GM13976 (cell line): ENCODE measurements at regions not wholly inside any gene's neighbourhood (a gene's known extent, or its start where the extent isn't known, plus 50 kb on each side); places are given as distances from the start of the nearest gene placed in this dataset.

Source experiments
- DNase-seq: peaks from one replicate; pipeline ENCODE4 v3.0.0; 2012; ENCODE audit warnings: low spot score
- in situ Hi-C: fragments of 300-500 bp; cut with MboI; formaldehyde crosslinking; loops from one replicate; pipeline ENCODE4 v1.12.0; 2022; ENCODE audit warnings: low sequenced_read_pairs, mixed read lengths, inconsistent platforms; ENCODE audit not compliant: unreplicated experiment
- TF ChIP-seq, protein P1 (sequence below): IDR thresholded peaks from 2 replicates; pipeline ENCODE4 v1.5.1; 2012; ENCODE audit warnings: borderline replicate concordance, mild to moderate bottlenecking; ENCODE audit not compliant: insufficient read depth; ENCODE audit errors: extremely low read depth, missing control alignments, control extremely low read depth

DNA sequence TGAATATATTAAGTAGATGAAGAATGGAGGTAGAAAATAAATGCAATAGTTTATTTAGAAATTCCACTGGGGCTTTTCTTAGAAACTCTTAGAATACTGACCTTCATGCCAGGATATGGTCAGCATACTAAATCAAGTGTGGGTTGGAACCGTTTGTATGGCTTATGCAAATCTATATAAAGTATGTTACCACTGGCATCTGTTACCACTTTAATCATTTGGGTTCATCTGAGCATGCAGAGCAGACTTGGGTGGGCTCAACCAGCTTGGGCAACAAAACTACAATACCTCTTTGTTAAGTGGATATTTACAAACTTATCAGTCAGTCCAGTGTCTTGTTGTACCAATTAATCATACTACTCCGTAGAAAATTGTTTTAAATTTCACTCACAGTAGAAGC lies 125.8 kb downstream of the CRPPA start:
- TF ChIP-seq, protein P1, sequence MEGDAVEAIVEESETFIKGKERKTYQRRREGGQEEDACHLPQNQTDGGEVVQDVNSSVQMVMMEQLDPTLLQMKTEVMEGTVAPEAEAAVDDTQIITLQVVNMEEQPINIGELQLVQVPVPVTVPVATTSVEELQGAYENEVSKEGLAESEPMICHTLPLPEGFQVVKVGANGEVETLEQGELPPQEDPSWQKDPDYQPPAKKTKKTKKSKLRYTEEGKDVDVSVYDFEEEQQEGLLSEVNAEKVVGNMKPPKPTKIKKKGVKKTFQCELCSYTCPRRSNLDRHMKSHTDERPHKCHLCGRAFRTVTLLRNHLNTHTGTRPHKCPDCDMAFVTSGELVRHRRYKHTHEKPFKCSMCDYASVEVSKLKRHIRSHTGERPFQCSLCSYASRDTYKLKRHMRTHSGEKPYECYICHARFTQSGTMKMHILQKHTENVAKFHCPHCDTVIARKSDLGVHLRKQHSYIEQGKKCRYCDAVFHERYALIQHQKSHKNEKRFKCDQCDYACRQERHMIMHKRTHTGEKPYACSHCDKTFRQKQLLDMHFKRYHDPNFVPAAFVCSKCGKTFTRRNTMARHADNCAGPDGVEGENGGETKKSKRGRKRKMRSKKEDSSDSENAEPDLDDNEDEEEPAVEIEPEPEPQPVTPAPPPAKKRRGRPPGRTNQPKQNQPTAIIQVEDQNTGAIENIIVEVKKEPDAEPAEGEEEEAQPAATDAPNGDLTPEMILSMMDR, result no peak
- DNase-seq, result no peak
- in situ Hi-C loops, result no loop called here

DNA sequence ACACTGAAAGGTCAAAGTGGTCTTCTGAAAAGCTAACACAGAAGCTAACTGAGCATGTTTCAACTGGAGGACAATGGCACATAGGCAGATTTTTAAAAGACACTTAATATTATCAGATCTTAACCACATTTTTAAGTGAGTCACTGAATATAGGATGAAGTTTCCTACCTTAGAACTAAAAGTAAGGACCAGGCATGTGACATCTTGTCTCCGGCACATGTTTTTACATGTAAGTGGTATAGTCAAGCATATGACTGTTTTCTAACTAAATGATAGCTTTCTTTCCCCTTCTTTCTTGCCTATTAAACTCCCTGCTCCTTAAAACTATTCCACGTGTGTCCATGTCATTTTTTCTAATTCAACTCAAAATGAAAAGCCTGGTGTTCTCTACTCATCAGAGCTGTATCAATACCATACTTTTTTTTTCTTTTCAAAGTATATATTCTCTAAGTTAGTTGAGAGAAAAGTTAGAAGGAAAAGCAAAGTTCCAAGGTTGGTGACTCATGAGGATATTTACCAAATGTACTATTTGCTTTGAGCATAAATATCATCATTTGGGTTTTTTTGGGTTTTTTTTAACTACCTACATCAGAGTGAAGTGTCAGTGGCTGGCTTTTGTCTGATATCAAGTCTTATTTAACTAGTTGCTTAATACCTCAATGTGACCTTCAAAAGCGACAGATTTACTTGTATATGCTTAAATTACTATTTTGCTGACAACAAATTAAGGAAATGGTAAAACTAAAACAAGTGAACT lies 127.5 kb downstream of the CRPPA start:
- TF ChIP-seq, protein P1, result no peak
- DNase-seq, result no peak

DNA sequence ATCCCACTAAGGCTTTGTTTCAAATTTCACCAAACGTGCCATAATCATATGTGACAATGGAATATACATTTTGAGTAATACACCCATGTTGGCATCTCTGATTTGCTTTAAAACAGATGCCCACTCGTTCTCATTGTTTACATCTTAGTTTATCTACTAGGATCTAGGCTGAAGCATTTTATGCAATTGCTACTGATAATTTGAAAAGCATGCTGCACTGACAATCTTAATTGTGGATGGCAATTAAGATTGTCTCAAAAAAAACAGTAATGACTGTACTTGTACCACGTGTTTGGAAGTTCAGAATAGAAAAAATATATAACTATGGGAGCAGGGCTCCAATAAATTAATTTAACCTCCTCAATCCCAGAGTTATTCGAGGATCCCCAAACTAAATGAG lies 136.8 kb downstream of the CRPPA start:
- in situ Hi-C loops, result no loop called here
- no peak for DNase-seq
- TF ChIP-seq, protein P1, result no peak

More for the DNA sequence above, 127.5 kb downstream of the CRPPA start:
- in situ Hi-C loops, result no loop called here

DNA sequence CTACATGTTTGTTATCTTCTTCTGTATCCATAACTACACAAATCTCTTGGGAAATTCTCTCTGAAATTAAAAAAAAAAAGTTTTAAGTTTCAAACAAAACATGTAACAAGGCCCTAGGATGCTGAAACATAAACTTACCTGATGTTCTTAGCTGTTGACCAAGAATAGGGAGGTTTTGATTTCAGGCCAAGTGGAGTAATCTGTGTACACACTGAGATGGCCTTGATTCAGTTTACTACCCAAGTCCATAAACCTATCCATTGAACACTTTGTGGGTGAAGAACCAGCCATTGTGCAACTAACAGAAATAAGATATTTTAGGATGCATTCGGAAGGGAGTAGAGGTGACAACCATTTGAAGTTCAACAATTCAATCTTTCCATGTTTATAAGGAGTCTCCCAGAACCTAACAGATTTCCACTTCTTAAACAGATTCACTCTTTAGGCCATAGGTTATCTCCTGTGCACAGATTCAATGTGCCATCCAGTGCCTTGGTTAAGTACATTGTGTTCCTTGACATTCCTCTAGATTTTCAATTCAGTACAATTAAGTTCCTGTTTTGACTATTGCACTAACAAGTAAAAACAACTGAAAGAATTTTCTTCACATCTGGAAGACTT lies 143.1 kb downstream of the CRPPA start:
- no peak for DNase-seq
- in situ Hi-C loops, result no loop called here
- TF ChIP-seq, protein P1, result no peak

DNA sequence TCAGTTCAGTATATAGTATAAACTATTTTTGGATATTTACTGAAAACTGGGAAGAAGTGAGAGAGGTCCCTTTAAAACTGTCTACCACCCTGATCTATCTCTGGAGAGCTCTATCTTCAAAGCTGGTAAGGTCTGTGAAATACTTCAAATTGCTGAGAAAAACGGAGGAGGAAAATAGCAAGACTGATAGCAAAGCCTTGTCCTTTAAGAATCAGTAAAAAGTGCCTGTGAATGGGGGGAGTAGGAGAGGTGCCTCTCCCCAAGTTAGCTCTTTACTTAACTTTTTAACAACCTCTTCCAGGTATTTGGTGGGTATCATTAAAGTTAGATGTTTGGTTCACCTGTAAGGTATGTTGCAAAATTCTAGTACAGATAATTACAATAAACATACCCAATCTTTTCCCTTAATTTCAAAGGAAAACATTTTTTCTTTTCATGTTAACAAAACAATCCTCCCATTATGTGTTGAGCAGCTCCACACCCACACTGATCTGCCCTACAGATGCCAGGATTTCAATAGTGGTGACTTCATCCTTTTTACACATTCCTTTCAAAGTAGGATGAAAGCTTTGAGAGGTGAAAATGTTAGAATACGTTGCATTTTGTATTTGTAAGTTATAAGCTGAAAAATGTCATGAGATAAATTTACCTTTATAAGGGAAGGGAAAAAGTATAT lies 149.2 kb downstream of the CRPPA start:
- TF ChIP-seq, protein P1, result no peak
- in situ Hi-C loops, result no loop called here
- DNase-seq, result no peak

DNA sequence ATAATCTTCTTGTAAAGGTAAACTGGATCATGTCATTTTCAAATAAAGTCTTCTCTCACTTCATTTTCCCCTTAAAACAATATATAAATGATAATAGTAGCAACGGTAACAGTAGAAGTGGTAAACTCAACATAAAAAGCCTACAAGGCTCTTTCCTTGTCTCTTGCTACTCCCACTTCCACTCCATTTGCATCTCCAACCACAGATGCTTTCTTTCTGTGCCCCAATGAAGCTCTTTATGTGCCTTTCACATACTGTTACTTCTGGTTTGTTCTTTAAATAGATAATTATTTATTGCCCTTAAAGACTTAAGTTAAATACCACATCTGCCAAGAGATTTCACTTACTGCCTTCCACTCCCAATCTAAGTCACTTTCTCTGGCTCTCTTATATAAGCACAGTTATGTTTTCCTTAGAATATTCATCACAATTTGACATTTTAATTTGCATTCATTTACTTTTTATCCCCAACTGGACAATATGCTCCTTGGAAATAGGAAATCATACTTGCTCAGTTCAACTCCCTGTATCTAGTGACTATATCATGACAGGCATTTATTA lies 149.9 kb downstream of the CRPPA start:
- TF ChIP-seq, protein P1, result no peak
- in situ Hi-C loops, result no loop called here

More for the DNA sequence above, 149.9 kb downstream of the CRPPA start:
- no peak for DNase-seq
